Lower leg skin (tissue), 3 donors: ENCODE measurements at regions not wholly inside any gene's neighbourhood (a gene's known extent, or its start where the extent isn't known, plus 50 kb on each side); places are given as distances from the start of the nearest gene placed in this dataset.

Experiments
- POLR2A ChIP-seq, 2 donors: fragments of 450-650 bp; IDR thresholded peaks; one replicate each; pipeline ENCODE4 v1.6.1; 2016 to 2017; ENCODE audit warnings: antibody characterized with exemption in 2 of 2, mild to moderate bottlenecking in 1 of 2, moderate library complexity in 1 of 2
- TF ChIP-seq, protein P1 (sequence below), 3 donors: fragments of 450-650 bp; IDR thresholded peaks; one replicate each; pipeline ENCODE4 v1.5.1; 2016; ENCODE audit warnings: antibody characterized with exemption in 3 of 3, mild to moderate bottlenecking in 3 of 3, moderate library complexity in 2 of 3

DNA sequence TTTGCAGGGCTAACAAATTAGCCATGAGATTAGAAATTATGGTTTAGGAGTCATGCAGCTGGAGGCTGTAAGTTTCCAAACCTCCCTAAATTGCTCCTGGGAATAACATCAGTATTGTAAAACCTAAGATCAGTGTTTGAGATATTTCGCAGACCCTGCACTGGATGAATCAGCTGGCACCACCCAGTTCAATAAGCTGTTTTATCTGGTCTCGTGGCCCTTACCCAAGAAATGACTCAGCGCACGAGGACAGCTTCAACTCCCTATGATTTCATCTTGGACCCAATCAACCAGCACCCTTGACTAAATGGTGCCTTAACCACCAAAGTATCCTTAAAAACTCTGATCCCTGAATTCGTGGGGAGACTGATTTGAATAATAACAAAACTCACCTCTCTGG lies 482.0 kb upstream of the PCDH15 start:
- no peak for TF ChIP-seq POLR2A (IDR thresholded peaks at IDR 0.05)
- TF ChIP-seq, protein P1, sequence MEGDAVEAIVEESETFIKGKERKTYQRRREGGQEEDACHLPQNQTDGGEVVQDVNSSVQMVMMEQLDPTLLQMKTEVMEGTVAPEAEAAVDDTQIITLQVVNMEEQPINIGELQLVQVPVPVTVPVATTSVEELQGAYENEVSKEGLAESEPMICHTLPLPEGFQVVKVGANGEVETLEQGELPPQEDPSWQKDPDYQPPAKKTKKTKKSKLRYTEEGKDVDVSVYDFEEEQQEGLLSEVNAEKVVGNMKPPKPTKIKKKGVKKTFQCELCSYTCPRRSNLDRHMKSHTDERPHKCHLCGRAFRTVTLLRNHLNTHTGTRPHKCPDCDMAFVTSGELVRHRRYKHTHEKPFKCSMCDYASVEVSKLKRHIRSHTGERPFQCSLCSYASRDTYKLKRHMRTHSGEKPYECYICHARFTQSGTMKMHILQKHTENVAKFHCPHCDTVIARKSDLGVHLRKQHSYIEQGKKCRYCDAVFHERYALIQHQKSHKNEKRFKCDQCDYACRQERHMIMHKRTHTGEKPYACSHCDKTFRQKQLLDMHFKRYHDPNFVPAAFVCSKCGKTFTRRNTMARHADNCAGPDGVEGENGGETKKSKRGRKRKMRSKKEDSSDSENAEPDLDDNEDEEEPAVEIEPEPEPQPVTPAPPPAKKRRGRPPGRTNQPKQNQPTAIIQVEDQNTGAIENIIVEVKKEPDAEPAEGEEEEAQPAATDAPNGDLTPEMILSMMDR (IDR thresholded peaks at IDR 0.05) = no peak
